ENCODE measurements at regions not wholly inside any gene's neighbourhood (a gene's known extent, or its start where the extent isn't known, plus 50 kb on each side); places are given as distances from the start of the nearest gene placed in this dataset.

DNA sequence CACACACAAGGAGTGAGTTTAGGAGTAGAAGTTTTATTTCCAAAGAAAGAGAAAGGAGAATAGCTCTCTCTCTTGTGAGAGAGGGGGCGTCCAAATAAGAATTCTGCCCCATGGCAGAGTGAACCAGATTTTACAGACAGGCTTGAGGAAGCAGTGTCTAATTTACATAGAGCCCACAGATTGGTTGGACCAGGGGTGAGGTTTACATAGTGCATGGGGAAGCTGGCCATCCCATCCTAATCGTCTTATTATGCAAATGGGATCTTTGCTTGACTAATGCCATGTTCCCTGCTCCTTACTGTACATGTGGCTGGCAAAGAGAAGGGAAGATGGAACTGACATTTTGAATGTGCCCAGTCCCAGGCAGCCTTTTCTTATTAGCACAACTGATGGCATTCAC is 60.0 kb upstream of the ACSM6 start:
- Histone ChIP-seq H3K4me1 (ENCODE audit: control insufficient read depth, insufficient read depth, low read length) (no peaks in the 10 kb centered on the region), H3K4ac (ENCODE audit: low read depth, low read length) (no peak overlapping the region), H2BK120ac (ENCODE audit: low read depth, low read length) (no peak overlapping the region), H2AFZ (replicated peaks; ENCODE audit: low read length, poor library complexity) (no peak overlapping the region), H3K18ac (ENCODE audit: low read depth, low read length) (no peak overlapping the region), H3K4me3 (ENCODE audit: insufficient read depth, low read depth, low read length) (no peak overlapping the region), H2BK20ac (ENCODE audit: low read depth, low read length) (no peak overlapping the region), H3K14ac (replicated peaks; ENCODE audit: low read depth, low read length) (no peak overlapping the region), H2AK9ac (replicated peaks; ENCODE audit: low read depth, low read length, poor library complexity) (no peak overlapping the region), H3K4me2 (ENCODE audit: low read depth, low read length) (no peak overlapping the region), H2AK5ac (ENCODE audit: low read depth, low read length) (no peak overlapping the region), H4K20me1 (ENCODE audit: insufficient read depth, low read length) (no peaks in the 10 kb centered on the region), H3K27ac (ENCODE audit: insufficient read depth, low read length) (no peak overlapping the region), H4K91ac (ENCODE audit: insufficient read depth, low read depth, low read length) (no peak overlapping the region), H3K79me1 (ENCODE audit: low read depth in 1 of 2, low read length in 2 of 2) (no peaks in the 10 kb centered on the region), H3K9me3 (ENCODE audit: control insufficient read depth, insufficient read depth, low read length) (no peaks in the 10 kb centered on the region), H3K9ac (ENCODE audit: low read depth, low read length) (no peak overlapping the region), H2BK15ac (ENCODE audit: low read depth, low read length) (no peak overlapping the region), H3K23ac (ENCODE audit: low read depth, low read length) (no peak overlapping the region), H3K9me1 (ENCODE audit: insufficient read depth, low read length) (no peaks in the 10 kb centered on the region), H3K27me3 (ENCODE audit: control insufficient read depth, insufficient read depth, low read length) (no peaks in the 10 kb centered on the region), H3K36me3 (ENCODE audit: control insufficient read depth, insufficient read depth, low read length) (no peaks in the 10 kb centered on the region), H4K8ac (ENCODE audit: low read depth in 2 of 2, low read length in 2 of 2) (no peak overlapping the region), H4K5ac (ENCODE audit: low read depth, low read length) (no peak overlapping the region), H2BK5ac (ENCODE audit: low read depth, low read length, poor library complexity, severe bottlenecking) (no peak overlapping the region), H3K56ac (ENCODE audit: extremely low read depth, insufficient read depth, low read length) (no peak overlapping the region)
- in situ Hi-C loops (cut with MboI; ENCODE audit: low sequenced_read_pairs) (loop anchor here (5.0 to 10.0 kb wide), 3 partner anchors 101 to 471 kb away; no protein-coding TSS in a partner anchor), intact Hi-C loops (cut with micrococcal nuclease) (loop anchor here (1.0 to 5.0 kb wide), 6 partner anchors 48 to 467 kb away; no protein-coding TSS in a partner anchor), dilution Hi-C loops (cut with HindIII; ENCODE audit: low sequenced_read_pairs, unreplicated experiment) (no loop called here)
- ATAC-seq (ENCODE audit: low read depth) (no peak), DNase-seq (no peak)
- ChIA-PET CTCF (interaction anchor here (0.6 to 0.9 kb wide), 5 partner anchors 8 to 881 kb away, joined by 3 to 6 read pairs (median 4); no protein-coding TSS in a partner anchor), POLR2A (ENCODE audit: unreplicated experiment) (interaction anchor here (0.6 kb wide), 1 partner anchor 471 kb away, joined by 4 read pairs; no protein-coding TSS in a partner anchor)
- no peak for TF ChIP-seq SMC3 (IDR thresholded peaks at IDR 0.05; ENCODE audit: low read depth, low read length)
- TF ChIP-seq MXI1 (IDR thresholded peaks at IDR 0.05; ENCODE audit: borderline replicate concordance, low read depth, low read length): no peak
- TF ChIP-seq, protein P1, sequence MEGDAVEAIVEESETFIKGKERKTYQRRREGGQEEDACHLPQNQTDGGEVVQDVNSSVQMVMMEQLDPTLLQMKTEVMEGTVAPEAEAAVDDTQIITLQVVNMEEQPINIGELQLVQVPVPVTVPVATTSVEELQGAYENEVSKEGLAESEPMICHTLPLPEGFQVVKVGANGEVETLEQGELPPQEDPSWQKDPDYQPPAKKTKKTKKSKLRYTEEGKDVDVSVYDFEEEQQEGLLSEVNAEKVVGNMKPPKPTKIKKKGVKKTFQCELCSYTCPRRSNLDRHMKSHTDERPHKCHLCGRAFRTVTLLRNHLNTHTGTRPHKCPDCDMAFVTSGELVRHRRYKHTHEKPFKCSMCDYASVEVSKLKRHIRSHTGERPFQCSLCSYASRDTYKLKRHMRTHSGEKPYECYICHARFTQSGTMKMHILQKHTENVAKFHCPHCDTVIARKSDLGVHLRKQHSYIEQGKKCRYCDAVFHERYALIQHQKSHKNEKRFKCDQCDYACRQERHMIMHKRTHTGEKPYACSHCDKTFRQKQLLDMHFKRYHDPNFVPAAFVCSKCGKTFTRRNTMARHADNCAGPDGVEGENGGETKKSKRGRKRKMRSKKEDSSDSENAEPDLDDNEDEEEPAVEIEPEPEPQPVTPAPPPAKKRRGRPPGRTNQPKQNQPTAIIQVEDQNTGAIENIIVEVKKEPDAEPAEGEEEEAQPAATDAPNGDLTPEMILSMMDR (conservative IDR thresholded peaks at IDR 0.05; ENCODE audit: low read depth, low read length): no peak
- TF ChIP-seq MAZ (IDR thresholded peaks at IDR 0.05; ENCODE audit: borderline replicate concordance, low read depth, low read length): no peak
- no peak for TF ChIP-seq CEBPB (IDR thresholded peaks at IDR 0.05; ENCODE audit: low read depth, low read length)
- no peak for TF ChIP-seq NFE2L2 (IDR thresholded peaks at IDR 0.05; ENCODE audit: low read depth, low read length)
- TF ChIP-seq CHD1 (IDR thresholded peaks at IDR 0.05; ENCODE audit: low read depth, low read length): no peak
- TF ChIP-seq BHLHE40 (IDR thresholded peaks at IDR 0.05; ENCODE audit: low read depth, low read length): no peak
- TF ChIP-seq MAFK (IDR thresholded peaks at IDR 0.05; ENCODE audit: low read depth, low read length): no peak
- TF ChIP-seq, protein P2, sequence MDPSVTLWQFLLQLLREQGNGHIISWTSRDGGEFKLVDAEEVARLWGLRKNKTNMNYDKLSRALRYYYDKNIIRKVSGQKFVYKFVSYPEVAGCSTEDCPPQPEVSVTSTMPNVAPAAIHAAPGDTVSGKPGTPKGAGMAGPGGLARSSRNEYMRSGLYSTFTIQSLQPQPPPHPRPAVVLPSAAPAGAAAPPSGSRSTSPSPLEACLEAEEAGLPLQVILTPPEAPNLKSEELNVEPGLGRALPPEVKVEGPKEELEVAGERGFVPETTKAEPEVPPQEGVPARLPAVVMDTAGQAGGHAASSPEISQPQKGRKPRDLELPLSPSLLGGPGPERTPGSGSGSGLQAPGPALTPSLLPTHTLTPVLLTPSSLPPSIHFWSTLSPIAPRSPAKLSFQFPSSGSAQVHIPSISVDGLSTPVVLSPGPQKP (IDR thresholded peaks at IDR 0.05; ENCODE audit: borderline replicate concordance, low read depth, low read length): no peak
- no peak for TF ChIP-seq RFX5 (IDR thresholded peaks at IDR 0.05; ENCODE audit: low read depth, low read length)
- TF ChIP-seq FOS (IDR thresholded peaks at IDR 0.05; ENCODE audit: low read depth, low read length): no peak
- no peak for TF ChIP-seq POLR2A (IDR thresholded peaks at IDR 0.05; ENCODE audit: low read depth, low read length)
- no peak for TF ChIP-seq RAD21 (IDR thresholded peaks at IDR 0.05; ENCODE audit: low read length)
- no TSS peak for BruUV-seq (replicated peaks)
- no CpG with 5 or more reads among the region's 2 CpGs for WGBS, 2 experiments (ENCODE audit: extremely low coverage in 2 of 2, insufficient read length in 1 of 2)
